Testis (tissue), 2 donors: ENCODE measurements at regions not wholly inside any gene's neighbourhood (a gene's known extent, or its start where the extent isn't known, plus 50 kb on each side); places are given as distances from the start of the nearest gene placed in this dataset.

ENCODE experiments used
- DNase-seq: peaks from one replicate; pipeline ENCODE4 v3.0.0-alpha.2; 2019
- H3K27ac ChIP-seq, 2 donors: fragments of 200-600 bp; sonication (generic); one replicate each; pipeline ENCODE4 v1.5.1; 2019
- H3K27me3 ChIP-seq: fragments of 200-600 bp; sonication (generic); one replicate; pipeline ENCODE4 v1.5.1; 2019
- H3K36me3 ChIP-seq: fragments of 200-600 bp; sonication (generic); one replicate; pipeline ENCODE4 v1.5.1; 2017; ENCODE audit warnings: low read depth; ENCODE audit errors: missing control alignments
- H3K4me1 ChIP-seq: fragments of 200-600 bp; sonication (generic); one replicate; pipeline ENCODE4 v1.5.1; 2019
- H3K4me3 ChIP-seq, 2 donors: fragments of 200-600 bp; sonication (generic); one replicate each; pipeline ENCODE4 v1.5.1; 2017 to 2019
- H3K9me3 ChIP-seq: fragments of 200-600 bp; sonication (generic); one replicate; pipeline ENCODE4 v1.5.1; 2017
- POLR2A ChIP-seq: fragments of 450-650 bp; IDR thresholded peaks from one replicate; pipeline ENCODE4 v1.6.1; 2017; ENCODE audit warnings: antibody characterized with exemption, mild to moderate bottlenecking, moderate library complexity
- WGBS, 2 donors: methylation state at CpG; one replicate each; pipeline ENCODE4 v1.1.5; 2018; 5-methylcytosine and 5-hydroxymethylcytosine counted together
- intact Hi-C: fragments of 100-400 bp; cut with DNase I; formaldehyde crosslinking; loops from one replicate; pipeline ENCODE4 v1.15.1; 2023; ENCODE audit warnings: low total_unique reads
- small RNA-seq, 2 donors: library from RNA; depleted of rRNA; stranded (forward); fragments of <200 nt; gene quantifications; one replicate each; pipeline ENCODE3, GENCODE V24; 2016
- TF ChIP-seq, protein P1 (sequence below), 3 experiments: fragments of 450-650 bp in 2 of 3; fragments of 200-600 bp in 1 of 3; sonication (generic) in 1 of 3; IDR thresholded peaks; one replicate each; pipeline ENCODE4 v1.5.1; 2016 to 2019; ENCODE audit warnings: antibody characterized with exemption in 3 of 3, mild to moderate bottlenecking in 2 of 3, moderate library complexity in 1 of 3

DNA sequence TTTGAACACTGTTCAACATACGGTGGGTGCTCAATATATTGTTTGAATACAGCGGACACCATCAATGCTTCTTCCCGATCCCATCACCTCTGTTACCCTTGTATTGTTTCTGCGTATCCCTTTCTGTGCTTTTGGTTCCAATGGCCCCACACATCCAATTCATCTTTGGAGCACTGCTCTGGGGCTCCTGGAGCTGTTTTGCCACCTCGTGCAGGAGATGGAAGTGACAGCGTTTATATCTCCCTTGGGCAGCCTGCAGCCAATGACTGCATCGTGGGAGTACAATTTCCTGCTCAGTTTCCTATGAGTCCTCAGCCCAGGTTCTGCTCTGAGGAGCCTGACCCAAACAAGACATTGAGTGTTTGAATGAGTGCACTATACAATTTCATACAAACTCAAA, 50.2 kb upstream of the PIK3CG start:
- no peak for TF ChIP-seq POLR2A
- TF ChIP-seq, protein P1, sequence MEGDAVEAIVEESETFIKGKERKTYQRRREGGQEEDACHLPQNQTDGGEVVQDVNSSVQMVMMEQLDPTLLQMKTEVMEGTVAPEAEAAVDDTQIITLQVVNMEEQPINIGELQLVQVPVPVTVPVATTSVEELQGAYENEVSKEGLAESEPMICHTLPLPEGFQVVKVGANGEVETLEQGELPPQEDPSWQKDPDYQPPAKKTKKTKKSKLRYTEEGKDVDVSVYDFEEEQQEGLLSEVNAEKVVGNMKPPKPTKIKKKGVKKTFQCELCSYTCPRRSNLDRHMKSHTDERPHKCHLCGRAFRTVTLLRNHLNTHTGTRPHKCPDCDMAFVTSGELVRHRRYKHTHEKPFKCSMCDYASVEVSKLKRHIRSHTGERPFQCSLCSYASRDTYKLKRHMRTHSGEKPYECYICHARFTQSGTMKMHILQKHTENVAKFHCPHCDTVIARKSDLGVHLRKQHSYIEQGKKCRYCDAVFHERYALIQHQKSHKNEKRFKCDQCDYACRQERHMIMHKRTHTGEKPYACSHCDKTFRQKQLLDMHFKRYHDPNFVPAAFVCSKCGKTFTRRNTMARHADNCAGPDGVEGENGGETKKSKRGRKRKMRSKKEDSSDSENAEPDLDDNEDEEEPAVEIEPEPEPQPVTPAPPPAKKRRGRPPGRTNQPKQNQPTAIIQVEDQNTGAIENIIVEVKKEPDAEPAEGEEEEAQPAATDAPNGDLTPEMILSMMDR (IDR thresholded peaks at IDR 0.05), result no peak
- Histone ChIP-seq H3K27ac (no peak overlapping the region), H3K9me3 (no peaks in the 10 kb centered on the region), H3K4me1 (no peaks in the 10 kb centered on the region), H3K4me3 (no peak overlapping the region), H3K36me3 (no peaks in the 10 kb centered on the region), H3K27me3 (no peaks in the 10 kb centered on the region)
- intact Hi-C loops, result no loop called here
- DNase-seq, result no peak
- 74 to 83% methylated on average over 7 of the region's 7 CpGs for WGBS, 2 donors

Small RNAs in the stretch of these regions (small RNA-seq; reads per million reads assigned to genes)
- 0 reads per million in 2 donors for gene RNA5SP236
